ENCODE measurements at regions not wholly inside any gene's neighbourhood (a gene's known extent, or its start where the extent isn't known, plus 50 kb on each side); places are given as distances from the start of the nearest gene placed in this dataset.
"Not testable (repeated sequence)": the region's sequence is repeated elsewhere in the genome, so short reads cannot be mapped to it uniquely, and the experiment has no call there.

GRCh38 chr22:15263987-15264386, 264.0 kb upstream of the OR11H1 start:
- intact Hi-C loops (cut with DNase I): not testable (repeated sequence)
- peak in 2 of 10 donors; percentile 28 to 45 for DNase-seq
